ENCODE measurements at regions not wholly inside any gene's neighbourhood (a gene's known extent, or its start where the extent isn't known, plus 50 kb on each side); places are given as distances from the start of the nearest gene placed in this dataset.

DNA sequence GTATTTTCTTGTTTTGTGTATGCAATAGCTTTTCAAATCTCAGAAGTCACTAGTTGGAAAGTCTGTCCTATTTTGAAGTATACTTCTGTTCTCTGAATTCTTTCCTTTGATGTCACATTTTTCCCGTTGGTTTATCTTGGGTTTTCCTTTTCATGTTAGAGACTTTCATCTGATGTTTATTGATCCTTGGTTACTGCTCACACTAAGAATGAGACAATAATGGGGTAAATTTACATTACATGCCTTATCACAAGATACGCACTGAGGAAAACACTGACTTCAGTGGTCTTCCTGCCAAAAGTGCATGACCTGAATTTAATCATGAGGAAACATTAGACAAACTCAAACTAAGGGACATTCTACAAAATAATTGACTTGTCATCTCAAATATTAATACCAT is 63.5 kb upstream of the C1GALT1 start:
- Mint-ChIP-seq H3K27me3 (ENCODE audit: insufficient read depth, unreplicated experiment) (no peaks in the 10 kb centered on the region), H3K9me3 (ENCODE audit: unreplicated experiment) (no peaks in the 10 kb centered on the region), H3K27ac (ENCODE audit: unreplicated experiment) (peak overlapping the region; percentile 47), H3K4me1 (ENCODE audit: low read depth, unreplicated experiment) (peaks cover 52% of the 10 kb centered on the region), H3K4me3 (ENCODE audit: unreplicated experiment) (peak overlapping the region; percentile 28), H3K36me3 (ENCODE audit: insufficient read depth, unreplicated experiment) (peaks cover 4% of the 10 kb centered on the region)
- Histone ChIP-seq H3K4me1 (peaks cover 63% of the 10 kb centered on the region), H3K9me3 (0 out of 2 replicates have a peak, but pooled peaks cover 4% of the 10 kb centered on the region), H3K4me3 (ENCODE audit: low read depth, low read length) (no peak overlapping the region), H3K36me3 (ENCODE audit: control insufficient read depth, insufficient read depth, low read length) (no peaks in the 10 kb centered on the region), H3K27me3 (replicated peaks; ENCODE audit: control insufficient read depth, insufficient read depth, low read length) (no peaks in the 10 kb centered on the region)
- TF ChIP-seq, protein P1, sequence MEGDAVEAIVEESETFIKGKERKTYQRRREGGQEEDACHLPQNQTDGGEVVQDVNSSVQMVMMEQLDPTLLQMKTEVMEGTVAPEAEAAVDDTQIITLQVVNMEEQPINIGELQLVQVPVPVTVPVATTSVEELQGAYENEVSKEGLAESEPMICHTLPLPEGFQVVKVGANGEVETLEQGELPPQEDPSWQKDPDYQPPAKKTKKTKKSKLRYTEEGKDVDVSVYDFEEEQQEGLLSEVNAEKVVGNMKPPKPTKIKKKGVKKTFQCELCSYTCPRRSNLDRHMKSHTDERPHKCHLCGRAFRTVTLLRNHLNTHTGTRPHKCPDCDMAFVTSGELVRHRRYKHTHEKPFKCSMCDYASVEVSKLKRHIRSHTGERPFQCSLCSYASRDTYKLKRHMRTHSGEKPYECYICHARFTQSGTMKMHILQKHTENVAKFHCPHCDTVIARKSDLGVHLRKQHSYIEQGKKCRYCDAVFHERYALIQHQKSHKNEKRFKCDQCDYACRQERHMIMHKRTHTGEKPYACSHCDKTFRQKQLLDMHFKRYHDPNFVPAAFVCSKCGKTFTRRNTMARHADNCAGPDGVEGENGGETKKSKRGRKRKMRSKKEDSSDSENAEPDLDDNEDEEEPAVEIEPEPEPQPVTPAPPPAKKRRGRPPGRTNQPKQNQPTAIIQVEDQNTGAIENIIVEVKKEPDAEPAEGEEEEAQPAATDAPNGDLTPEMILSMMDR (IDR thresholded peaks at IDR 0.05; ENCODE audit: insufficient read depth in 1 of 2, low read depth in 1 of 2, low read length in 1 of 2, severe bottlenecking in 1 of 2, unreplicated experiment in 1 of 2): no peak
- peak in 1 of 2 experiments; percentile 47 for DNase-seq
- ChIA-PET POLR2A (no interaction called here), CTCF (no interaction called here)
- BruUV-seq (replicated peaks): no TSS peak
- intact Hi-C loops (cut with micrococcal nuclease; ENCODE audit: unreplicated experiment): loop anchor here (1.0 to 10.0 kb wide), 3 partner anchors 7 to 446 kb away; partner anchors contain the start of genes C1GALT1 and MIOS

DNA sequence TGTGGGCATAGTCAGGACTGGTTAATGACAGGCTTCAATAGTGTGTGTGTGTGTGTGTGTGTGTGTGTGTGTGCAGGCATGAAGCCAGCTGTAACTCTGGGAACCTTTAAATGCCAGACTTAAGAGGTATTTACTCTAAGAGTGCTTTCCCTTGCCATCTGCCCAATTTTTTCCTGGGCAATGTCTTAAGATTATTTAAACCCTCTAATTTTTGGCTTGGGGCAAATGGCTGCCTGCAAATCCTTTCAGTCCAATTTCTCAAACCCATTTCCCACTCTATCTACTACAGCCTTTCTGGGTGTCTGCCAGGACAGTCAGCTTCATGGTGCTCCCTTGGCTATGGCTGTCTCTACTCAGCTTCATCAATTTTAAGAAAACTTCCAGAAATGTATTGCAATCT is 62.6 kb upstream of the C1GALT1 start:
- TF ChIP-seq, protein P1 (IDR thresholded peaks at IDR 0.05; ENCODE audit: insufficient read depth in 1 of 2, low read depth in 1 of 2, low read length in 1 of 2, severe bottlenecking in 1 of 2, unreplicated experiment in 1 of 2): no peak
- no TSS peak for BruUV-seq (replicated peaks)
- CTCF ChIA-PET: interaction anchor here (0.6 kb wide), 1 partner anchor 19 kb away, joined by 5 read pairs; no protein-coding TSS in a partner anchor
- Mint-ChIP-seq H3K4me1 (ENCODE audit: low read depth, unreplicated experiment) (peaks cover 50% of the 10 kb centered on the region), H3K27me3 (ENCODE audit: insufficient read depth, unreplicated experiment) (no peaks in the 10 kb centered on the region), H3K27ac (ENCODE audit: unreplicated experiment) (peak overlapping the region; percentile 47), H3K36me3 (ENCODE audit: insufficient read depth, unreplicated experiment) (peaks cover 4% of the 10 kb centered on the region), H3K9me3 (ENCODE audit: unreplicated experiment) (no peaks in the 10 kb centered on the region), H3K4me3 (ENCODE audit: unreplicated experiment) (peak overlapping the region; percentile 28)
- H3K4me1 ChIP-seq: peaks cover 60% of the 10 kb centered on the region
- 0 out of 2 replicates have a peak, but pooled peaks cover 4% of the 10 kb centered on the region for H3K9me3 ChIP-seq
- DNase-seq: no peak
- no peaks in the 10 kb centered on the region for H3K36me3 ChIP-seq (ENCODE audit: control insufficient read depth, insufficient read depth, low read length)
- POLR2A ChIA-PET: no interaction called here
- no peaks in the 10 kb centered on the region for H3K27me3 ChIP-seq (replicated peaks; ENCODE audit: control insufficient read depth, insufficient read depth, low read length)
- intact Hi-C loops (cut with micrococcal nuclease; ENCODE audit: unreplicated experiment): loop anchor here (1.0 to 10.0 kb wide), 2 partner anchors 63 to 445 kb away; partner anchors contain the start of genes C1GALT1 and MIOS
- no peak overlapping the region for H3K4me3 ChIP-seq (ENCODE audit: low read depth, low read length)

DNA sequence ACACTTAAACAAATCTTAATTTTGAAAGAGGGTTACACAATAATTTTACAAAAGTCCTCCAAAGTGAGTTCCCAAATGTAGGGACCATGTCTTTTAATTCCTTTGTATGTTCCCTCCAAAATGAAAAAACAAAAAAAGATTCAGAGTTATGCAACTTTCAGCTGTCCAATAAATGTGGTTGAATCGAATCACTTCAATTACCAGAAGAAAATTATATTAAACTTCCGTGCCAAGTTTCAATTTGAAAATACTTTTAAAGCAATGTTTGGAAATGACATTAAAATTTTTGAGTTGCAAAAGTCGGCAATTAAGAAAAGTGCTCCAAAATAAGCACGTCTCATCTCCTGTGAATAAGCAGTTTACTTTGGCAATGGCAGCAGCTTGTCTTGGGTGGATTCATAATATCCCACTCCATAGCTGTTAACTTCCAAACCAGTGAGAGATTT is 60.3 kb upstream of the C1GALT1 start:
- Histone ChIP-seq H3K9me3 (no peaks in the 10 kb centered on the region), H3K4me1 (peaks cover 47% of the 10 kb centered on the region), H3K36me3 (ENCODE audit: control insufficient read depth, insufficient read depth, low read length) (no peaks in the 10 kb centered on the region), H3K4me3 (ENCODE audit: low read depth, low read length) (no peak overlapping the region), H3K27me3 (replicated peaks; ENCODE audit: control insufficient read depth, insufficient read depth, low read length) (no peaks in the 10 kb centered on the region)
- DNase-seq: no peak
- ChIA-PET POLR2A (no interaction called here), CTCF (no interaction called here)
- TF ChIP-seq, protein P1 (IDR thresholded peaks at IDR 0.05; ENCODE audit: insufficient read depth in 1 of 2, low read depth in 1 of 2, low read length in 1 of 2, severe bottlenecking in 1 of 2, unreplicated experiment in 1 of 2): no peak
- intact Hi-C loops (cut with micrococcal nuclease; ENCODE audit: unreplicated experiment): no loop called here
- H3K9me3 Mint-ChIP-seq (ENCODE audit: unreplicated experiment): no peaks in the 10 kb centered on the region
- H3K4me3 Mint-ChIP-seq (ENCODE audit: unreplicated experiment): no peak overlapping the region
- H3K27ac Mint-ChIP-seq (ENCODE audit: unreplicated experiment): no peak overlapping the region
- peaks cover 4% of the 10 kb centered on the region for H3K36me3 Mint-ChIP-seq (ENCODE audit: insufficient read depth, unreplicated experiment)
- BruUV-seq (replicated peaks): no TSS peak
- H3K27me3 Mint-ChIP-seq (ENCODE audit: insufficient read depth, unreplicated experiment): no peaks in the 10 kb centered on the region
- peaks cover 37% of the 10 kb centered on the region for H3K4me1 Mint-ChIP-seq (ENCODE audit: low read depth, unreplicated experiment)
